Medulla oblongata (tissue), 1 donor: ENCODE measurements at regions not wholly inside any gene's neighbourhood (a gene's known extent, or its start where the extent isn't known, plus 50 kb on each side); places are given as distances from the start of the nearest gene placed in this dataset.

Experiments used
- DNase-seq: peaks from one replicate; pipeline ENCODE4 v3.0.0-alpha.2; 2015; ENCODE audit errors: extremely low spot score

DNA sequence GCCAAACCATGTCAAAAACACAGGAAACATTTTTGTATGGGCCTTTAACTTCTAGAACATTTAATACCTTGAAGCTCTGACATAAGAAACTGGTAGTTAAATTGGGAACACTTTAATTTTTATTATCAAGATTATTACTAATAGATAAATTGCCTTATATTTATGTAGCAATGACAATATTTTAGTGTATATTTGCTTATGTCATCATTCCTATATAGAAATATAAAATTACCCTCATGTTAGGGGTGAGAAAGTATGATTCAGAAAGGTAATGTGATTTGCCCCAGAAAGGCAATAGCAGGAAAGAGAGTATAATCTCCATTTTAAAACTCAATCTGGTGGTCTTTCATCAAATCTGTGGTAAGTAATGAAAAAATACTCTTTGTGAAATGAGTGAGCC, 147.4 kb downstream of the IL15 start:
- DNase-seq: no peak

DNA sequence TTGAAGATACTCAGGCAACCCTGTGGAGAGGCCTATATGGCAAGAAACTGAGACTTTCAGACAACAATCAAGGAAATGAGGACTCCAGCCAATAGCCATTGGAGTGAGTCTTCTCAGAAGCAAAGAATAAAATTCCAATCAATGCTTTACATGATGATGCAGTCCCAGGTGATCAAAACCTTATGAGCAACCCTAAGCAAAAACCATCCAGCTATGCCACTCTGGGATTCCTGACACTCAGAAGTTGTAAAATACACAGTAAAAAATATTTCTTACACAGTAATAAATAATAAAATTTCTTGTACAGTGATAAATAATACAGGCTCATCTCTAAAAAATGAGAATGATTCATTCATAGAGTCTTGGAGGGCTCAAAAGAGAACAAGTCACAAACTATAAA, 150.6 kb downstream of the IL15 start:
- DNase-seq: no peak

DNA sequence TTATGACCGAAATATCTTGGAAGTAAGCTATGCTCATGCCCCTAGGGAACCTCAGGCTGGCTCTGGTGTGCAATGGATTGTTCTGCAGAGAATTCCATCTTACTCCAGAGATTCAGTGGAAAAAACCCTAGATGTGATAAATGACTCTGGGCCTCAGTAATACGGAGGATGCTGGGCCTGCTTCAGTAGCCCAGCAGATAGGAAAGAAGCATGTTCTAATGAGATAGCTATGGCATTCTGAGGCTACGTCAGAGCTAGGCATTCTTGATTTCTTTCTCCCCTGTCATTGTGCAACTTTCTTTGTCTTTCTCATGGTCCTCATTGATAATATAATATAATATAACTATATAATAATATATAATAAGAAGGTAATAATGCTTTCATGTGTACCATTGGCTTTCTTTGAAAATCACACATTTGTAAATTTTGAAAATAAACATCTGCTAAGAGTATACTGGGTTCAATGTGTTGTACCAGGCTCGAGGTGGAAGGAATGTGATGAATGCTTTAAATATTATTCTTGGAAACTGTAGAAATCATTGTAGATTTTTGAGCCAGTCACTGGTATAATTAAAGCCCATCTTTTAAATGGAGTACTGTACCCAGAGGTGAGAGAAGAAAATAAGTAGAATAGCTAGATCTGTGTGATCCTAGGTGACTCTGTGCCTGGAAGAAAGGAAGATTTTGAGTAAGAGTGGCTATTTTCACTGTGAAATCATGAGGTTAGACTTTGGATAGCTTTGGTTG, 152.0 kb downstream of the IL15 start:
- no peak for DNase-seq

DNA sequence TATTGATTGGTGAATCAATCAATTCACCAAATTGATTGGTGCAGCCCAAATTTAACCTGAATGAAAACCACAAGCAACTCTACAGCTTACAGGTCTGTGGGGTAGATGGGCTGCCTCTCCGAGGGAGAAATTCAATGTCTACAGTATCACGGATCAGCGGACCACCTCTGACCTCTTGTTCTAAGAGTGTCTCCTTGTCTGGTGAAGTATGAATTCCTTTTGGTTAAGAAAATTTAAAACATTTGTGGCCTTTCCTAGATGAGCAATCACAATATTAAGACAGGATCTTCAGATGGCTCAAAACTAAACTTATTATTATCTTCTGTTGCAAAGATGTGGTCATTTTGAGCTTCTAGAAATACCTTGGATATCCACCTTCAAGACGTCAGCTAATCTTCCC, 153.3 kb downstream of the IL15 start:
- no peak for DNase-seq

DNA sequence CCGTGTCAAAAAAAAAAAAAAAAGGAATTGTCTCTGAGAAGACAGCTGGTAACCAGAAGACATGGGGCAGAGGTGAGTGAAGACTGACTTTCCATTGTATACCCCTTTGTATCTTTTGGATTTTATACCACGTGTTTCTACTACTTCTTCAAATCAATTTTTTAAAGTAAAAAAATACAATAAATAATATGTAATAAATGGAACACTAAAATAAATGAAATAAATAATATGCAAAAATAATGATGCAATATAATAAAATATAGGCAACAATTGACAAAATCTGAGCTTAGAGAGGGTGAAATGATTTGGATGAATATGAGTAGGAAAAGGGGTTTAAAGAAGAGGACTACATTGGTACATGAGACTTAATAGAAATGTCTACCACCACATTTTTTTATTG, 155.8 kb downstream of the IL15 start:
- DNase-seq: no peak

DNA sequence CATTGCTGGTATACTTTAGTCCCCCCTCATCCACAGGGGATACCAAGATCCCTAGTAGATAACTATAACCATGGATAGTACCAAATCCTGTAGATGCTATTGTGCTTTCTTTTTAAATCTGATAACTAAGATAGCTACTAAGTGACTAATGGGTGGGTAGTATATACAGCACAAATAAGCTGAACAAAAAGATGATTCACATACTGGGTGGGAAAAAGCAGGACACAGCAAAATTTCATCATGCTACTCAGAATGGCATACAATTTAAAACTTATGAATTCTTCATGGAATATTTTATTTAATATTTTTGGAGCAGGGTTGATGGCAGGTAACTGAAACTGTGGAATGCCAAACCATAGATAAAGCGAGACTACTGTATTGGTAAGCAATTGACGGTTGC, 161.6 kb downstream of the IL15 start:
- no peak for DNase-seq

DNA sequence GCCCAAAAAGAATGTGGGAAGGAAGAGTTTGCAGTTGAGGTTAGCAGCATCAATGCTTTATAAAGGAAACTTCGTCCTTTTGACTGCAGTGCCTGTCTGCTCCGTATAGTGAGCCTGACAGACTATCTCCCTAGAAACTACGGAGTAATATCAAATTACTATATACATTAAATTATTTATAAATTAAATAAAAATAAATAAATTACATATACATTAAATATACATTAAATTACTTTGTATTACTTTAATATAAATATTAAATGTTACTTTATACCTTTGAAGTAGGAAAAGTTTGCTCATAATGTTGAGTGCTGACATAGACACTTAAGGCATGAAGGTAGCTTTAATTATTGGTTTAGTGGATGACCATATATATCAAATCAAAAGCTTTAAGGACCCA, 165.2 kb downstream of the IL15 start:
- DNase-seq: no peak

DNA sequence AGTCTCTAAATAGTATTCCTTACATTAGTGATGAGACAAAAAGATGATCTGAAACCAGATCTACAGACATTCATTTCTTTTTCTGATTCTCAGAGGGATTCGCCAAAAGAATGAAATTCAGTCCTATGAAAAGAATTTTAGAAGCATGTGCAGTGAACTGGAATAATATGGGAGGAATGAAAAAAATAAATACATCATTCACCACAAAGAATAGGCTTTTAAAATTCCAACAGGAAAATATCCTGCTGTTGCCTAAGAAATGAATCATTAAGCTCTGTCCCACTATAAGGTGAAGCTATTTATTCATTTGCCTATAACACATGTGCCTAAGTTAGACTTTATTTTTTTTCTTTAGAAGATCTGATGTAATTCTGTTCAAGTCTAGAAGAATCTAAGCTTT, 165.9 kb downstream of the IL15 start:
- no peak for DNase-seq

DNA sequence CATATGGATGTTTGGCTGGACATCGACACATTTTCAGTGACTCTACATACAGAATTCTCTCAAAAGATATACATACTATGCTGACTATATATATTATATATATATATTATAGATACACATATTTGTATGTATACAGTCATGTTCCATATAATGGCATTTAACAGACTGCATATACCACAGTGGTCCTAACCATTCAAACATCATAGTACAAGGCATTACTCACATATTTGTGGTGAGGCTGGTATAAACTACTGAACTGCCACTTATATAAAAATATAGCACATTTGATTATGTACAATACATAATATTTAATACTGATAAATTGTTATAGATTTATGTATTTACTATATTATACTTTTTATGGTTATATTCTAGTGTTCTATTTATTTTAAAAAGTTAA, 168.5 kb downstream of the IL15 start:
- no peak for DNase-seq

DNA sequence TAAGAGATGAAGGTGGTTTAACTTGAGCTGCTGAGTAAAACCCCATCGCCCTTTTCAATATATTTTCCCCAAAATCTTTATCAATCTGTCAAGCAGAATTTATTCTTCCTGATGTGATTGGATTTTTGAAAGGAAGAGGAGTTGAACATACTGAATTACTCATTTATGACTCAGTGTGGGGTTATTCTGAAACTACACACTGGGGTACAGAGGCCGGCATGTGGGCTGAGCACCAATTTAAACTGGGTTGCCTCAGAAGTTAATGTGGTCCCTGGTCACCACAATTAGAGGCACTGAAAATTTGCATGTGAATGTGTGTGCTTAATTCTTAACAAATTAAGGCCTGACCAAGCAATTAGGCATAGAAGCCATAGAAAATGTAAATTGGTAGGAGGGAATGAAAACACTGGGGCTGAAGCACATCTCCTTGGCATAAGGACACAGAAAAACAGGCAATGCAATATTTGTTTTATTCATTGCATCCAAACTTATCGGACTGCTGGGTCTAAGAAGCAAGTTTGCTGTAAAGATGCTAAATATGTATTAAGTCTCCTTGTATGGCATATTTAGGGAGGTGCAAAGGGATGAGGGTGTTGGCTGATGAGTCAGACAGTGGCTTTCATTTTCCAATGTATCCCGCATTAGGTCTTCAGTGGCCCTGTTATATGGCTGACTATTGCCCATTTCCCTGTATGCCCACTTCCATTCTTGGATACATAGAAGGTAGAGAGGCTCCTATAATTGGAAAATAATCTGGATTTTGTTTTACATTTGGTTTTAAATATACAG, 170.9 kb downstream of the IL15 start:
- no peak for DNase-seq

DNA sequence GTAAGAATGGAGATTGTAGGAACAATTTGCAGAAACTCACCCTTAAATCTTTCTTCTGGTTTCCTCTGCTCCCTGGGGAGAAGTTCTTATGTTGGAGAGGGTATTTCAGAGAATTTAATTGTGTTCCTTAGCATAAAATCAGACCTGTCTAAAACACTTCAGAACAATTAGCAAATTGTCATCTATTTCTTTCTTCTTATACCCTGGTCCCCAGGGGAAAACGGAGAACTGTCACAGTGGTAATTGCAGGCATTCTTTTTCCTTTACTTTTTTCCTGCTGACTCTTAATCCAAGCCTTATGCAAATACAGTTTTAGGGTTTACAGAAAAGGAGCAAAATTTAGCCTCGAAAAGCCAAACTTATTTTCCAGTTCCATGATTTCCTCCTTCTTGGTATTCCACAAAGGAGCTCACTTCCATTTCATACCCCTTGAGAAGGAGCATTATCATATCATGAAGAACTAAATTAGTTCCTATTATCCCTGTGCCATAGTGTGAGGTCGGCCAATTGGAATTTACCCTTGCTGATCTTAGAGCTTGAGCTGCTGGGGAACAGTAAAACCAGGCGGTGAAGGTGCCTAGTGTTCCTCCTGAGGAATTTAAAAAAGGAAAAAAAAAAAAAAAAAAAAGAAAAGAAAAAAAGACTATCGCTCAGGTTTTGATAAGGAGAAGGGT, 173.8 kb downstream of the IL15 start:
- no peak for DNase-seq

DNA sequence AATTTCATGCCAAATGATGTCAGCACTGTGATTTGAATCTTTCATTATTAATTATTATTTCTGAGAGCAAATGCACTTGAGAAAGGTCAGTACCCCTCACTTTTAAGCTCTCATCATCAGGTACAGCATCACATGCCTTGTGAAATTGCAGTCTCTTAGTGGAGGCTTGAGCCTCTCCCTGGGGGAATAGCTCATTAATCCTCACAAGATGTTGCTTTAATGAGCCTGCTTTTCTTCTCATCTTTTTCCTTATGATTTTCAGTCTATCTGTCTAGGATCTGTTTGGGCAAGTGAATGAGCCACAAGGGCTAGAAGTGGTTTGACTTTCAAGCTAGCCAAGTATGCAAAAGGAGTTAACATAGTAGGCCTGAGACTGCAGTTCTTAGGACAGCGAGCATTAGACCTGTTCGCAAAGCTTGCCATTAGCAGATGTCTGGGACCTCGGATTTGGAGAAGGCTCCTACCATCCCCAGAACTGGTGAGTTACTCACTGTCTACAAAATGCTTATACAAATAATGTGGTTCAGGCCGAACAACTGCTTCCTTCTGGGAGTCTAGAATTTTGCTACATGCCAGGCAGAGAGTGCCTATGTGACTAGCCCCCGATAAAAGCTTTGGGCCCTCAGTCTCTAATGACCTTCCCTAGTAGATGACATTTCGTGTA, 174.5 kb downstream of the IL15 start:
- no peak for DNase-seq

DNA sequence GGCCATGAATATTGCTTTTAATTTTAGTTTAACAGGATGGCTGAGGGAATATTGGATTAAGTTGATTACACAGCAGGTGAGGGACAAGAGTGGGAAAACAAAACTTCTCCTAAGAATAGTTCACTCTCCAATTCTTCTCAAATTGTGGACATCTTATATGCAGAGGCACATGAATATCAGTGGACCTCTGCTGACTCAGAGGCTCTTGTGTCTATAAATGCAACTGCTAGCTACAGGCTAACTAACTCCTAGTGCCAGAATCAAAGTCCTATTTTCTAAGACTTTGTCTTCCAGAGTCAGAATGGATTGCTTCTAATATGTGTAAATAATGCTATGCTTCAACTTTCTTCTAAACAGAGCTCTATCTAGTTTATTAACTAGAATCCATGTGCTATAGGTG, 175.8 kb downstream of the IL15 start:
- no peak for DNase-seq

DNA sequence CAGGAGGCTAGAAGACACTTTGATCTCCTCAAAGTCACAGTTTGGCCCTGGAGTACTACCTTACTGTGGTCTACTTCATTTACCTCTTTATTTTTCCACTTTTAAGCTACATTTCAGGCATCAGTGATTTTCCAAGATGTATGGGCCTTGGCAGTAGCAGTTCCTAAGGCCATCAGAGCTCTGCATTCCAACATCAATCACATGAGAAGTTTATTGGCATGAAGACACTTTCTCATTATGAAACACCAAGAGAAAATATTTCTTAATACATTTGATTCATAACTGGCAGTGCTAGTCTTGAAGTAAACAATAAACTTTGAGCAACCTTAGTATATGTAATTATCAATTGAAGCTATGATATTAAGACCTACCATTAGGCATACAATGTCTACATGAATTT, 178.1 kb downstream of the IL15 start:
- no peak for DNase-seq

DNA sequence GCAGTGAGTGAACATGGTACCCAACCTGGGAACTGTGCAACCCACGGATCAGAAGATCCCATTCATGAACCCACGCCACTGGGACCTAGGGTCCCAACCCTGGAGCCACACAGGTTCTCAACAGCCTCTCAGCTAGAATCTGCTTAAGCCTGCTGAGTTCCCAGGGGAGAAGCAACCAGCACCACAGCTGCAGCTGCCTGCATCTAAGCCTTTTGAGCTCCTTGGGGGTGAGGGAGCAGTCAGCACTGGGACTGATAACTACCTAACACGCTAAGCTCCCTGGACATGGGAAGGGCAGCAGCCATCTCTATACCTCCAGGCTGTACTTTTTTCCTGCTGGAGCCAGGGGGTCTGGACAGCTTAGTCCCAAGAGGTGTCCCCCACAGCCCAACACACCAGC, 179.3 kb downstream of the IL15 start:
- DNase-seq: no peak

DNA sequence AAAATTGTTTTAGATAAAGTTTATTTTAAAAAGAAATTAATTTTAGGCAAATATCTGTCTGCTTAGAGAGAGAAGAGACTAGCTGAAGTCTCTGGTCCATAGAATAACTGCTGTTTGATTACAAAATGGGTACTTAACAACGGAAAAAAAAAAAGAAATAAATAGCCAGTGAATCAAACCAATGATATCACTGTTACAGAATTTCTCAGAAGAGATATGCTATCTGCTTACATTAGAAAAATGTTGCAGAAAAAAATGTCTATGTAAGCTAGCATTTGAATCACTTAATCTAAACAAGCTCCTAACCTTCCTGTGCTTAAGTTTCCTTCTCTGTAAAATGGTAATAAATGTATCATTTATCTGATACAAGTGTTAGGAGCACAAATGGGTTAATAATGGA, 189.9 kb downstream of the IL15 start:
- no peak for DNase-seq

DNA sequence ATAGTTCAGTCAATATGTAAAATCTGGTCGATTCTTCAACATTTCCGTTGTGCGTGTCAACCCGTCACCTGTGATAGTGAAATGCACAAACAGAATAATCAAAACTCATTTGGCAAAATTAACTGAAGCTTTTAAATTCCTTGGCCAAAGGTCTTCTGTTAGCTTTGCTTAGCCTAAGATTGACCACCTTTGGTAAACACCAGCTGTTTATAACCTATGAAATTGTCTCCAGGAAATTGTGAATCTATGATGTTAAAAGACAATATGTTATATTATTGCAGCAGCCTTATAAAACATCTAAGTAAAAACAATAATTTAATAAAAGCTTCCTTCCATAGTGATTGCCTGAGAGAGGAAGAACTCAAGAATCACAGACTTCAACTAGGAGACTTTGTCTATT, 196.8 kb downstream of the IL15 start:
- no peak for DNase-seq

DNA sequence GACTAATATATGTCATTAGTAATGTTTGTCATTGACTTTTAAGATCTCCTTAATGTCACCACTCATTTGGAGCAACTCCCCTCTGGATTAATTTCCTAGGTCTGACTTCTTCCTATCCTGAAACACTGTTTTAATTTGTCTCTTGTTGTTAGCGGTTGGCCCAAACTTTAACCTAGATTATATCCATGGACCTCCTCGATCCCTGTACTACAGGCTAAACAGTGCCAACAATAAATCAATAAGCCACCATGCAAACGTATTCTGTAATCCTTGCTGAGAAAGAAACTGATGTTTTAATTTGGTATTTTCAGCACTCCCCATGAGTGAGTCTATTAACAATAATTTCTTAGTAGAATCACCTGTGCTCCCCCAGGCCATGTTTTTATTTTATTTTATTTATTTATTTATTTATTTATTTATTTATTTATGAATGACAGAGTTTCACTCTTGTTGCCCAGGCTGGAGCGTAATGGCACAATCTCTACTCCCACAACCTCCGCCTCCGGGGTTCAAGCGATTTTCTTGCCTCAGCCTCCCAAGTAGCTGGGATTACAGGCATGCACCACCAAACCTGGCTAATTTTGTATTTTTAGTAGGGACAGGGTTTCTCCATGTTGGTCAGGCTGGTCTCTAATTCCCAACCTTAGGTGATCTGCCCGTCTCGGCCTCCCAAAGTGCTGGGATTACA, 204.1 kb downstream of the IL15 start:
- DNase-seq: no peak

DNA sequence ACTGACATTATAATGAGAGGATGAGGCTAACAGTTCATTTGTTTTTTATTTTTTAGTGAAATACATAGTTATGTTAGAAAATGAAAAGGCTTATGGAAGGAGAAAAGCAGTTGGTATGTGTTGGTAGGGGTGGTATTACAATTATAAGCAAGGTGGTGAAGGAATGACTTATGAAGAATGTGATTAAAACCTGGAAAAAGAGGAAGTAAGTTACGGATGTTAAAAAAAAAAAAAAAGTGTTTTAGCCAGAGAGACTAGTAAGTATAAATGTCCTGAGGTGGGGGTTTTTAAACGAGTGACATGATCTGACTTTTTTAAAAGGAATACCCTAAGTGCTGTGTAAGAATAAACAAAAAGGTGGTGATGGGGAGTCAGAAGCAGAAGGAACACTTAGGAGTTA, 206.8 kb downstream of the IL15 start:
- no peak for DNase-seq

DNA sequence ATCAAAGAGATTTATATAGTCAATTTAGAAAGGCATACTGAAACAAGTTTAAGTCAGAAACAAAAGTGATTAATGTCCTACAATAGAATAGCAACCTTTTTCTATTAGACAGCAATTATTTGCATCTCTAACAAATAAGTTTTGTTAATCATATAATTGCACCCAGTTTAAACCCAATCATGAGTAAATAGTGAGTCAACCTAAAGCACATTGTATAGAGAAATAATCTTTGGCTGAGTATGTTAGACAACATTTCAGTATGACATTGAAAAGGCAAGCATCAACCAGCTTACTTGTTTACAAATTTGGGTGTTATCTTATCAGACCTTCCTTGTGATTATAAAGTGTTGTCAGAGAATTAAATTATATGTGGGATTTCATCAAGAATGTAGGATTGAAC, 209.5 kb downstream of the IL15 start:
- DNase-seq: no peak

DNA sequence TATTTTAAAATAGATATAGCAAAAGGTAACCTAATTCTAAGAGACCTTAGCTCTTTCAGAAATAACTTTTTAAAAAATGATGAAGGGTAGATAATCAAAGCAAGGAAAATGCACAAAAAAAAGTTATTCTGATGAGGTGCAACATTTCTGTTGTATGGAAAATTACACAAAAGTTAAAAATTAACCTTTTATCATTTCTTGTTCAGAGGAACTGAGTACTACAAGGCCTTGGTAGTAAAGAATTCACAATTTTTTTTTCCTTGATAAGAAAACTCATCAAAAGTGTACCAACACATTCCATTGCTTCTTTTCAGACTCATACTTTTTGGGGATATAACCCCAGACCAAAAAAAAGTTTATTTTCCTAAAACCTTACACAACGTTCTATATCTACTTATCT, 213.0 kb downstream of the IL15 start:
- no peak for DNase-seq

DNA sequence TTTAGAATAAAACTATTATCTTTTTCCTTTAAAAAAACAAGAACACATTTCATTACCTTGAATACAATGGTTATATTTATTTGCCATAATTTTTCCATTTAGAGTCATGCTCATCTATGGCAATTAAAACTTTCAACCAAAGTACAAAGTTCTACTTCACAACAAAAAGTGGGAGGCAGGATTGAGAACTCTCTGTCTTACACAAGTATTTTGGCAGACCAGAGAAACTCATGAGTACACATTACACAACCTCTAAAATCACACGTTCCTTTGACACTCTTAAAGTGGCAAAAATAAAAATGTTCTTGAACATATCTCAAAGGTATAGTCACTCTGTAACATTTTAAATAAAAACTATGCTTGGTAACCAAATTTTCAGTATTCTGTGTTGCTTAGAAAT, 213.4 kb downstream of the IL15 start:
- no peak for DNase-seq
